Mesendoderm (in vitro differentiated cells): ENCODE measurements at regions not wholly inside any gene's neighbourhood (a gene's known extent, or its start where the extent isn't known, plus 50 kb on each side); places are given as distances from the start of the nearest gene placed in this dataset.
"Not testable (repeated sequence)": the region's sequence is repeated elsewhere in the genome, so short reads cannot be mapped to it uniquely, and the experiment has no call there.

ENCODE experiments used
- DNase-seq: peaks from one replicate; pipeline ENCODE4 v3.0.0; 2013
- H2AK5ac ChIP-seq: 2 replicates; pipeline ENCODE4 v1.6.1; 2013; ENCODE audit warnings: low read length, inconsistent platforms
- H2BK120ac ChIP-seq: 2 replicates; pipeline ENCODE4 v1.6.1; 2013; ENCODE audit warnings: low read depth, mild to moderate bottlenecking, low read length, moderate library complexity, mixed read lengths
- H2BK15ac ChIP-seq: replicated peaks from 2 replicates; pipeline ENCODE4 v1.6.1; 2013; ENCODE audit warnings: low read depth, mild to moderate bottlenecking, moderate library complexity
- H2BK5ac ChIP-seq: 2 replicates; pipeline ENCODE4 v1.6.1; 2013; ENCODE audit warnings: low read length, inconsistent platforms
- H3K18ac ChIP-seq: 2 replicates; pipeline ENCODE4 v1.6.1; 2013; ENCODE audit warnings: mild to moderate bottlenecking, low read length, mixed read lengths
- H3K23ac ChIP-seq: one replicate; pipeline ENCODE4 v1.6.1; 2013; ENCODE audit warnings: low read length
- H3K27ac ChIP-seq: 2 replicates; pipeline ENCODE4 v1.5.1; 2013; ENCODE audit warnings: low read depth, mild to moderate bottlenecking, inconsistent platforms, low read length, moderate library complexity
- H3K27me3 ChIP-seq: 2 replicates; pipeline ENCODE4 v1.6.1; 2013; ENCODE audit warnings: low read length, control low read depth, mild to moderate bottlenecking, inconsistent platforms; ENCODE audit not compliant: insufficient read depth, poor library complexity
- H3K36me3 ChIP-seq: 2 replicates; pipeline ENCODE4 v1.6.1; 2013; ENCODE audit warnings: low read length, inconsistent platforms; ENCODE audit not compliant: control insufficient read depth, insufficient read depth
- H3K4ac ChIP-seq: one replicate; pipeline ENCODE4 v1.6.1; 2013; ENCODE audit warnings: low read depth, mild to moderate bottlenecking, low read length, moderate library complexity
- H3K4me1 ChIP-seq: 2 replicates; pipeline ENCODE4 v1.6.1; 2013; ENCODE audit warnings: low read depth, low read length, inconsistent platforms; ENCODE audit not compliant: control insufficient read depth
- H3K4me2 ChIP-seq: 2 replicates; pipeline ENCODE4 v1.6.1; 2013; ENCODE audit warnings: low read length
- H3K4me3 ChIP-seq: 2 replicates; pipeline ENCODE4 v1.5.1; 2013; ENCODE audit warnings: mild to moderate bottlenecking, low read length
- H3K56ac ChIP-seq: one replicate; pipeline ENCODE4 v1.6.1; 2013; ENCODE audit warnings: low read length
- H3K79me1 ChIP-seq: 2 replicates; pipeline ENCODE4 v1.6.1; 2013; ENCODE audit warnings: low read length, inconsistent platforms
- H3K79me2 ChIP-seq: 2 replicates; pipeline ENCODE4 v1.6.1; 2013; ENCODE audit warnings: mild to moderate bottlenecking, low read length; ENCODE audit not compliant: control insufficient read depth, insufficient read depth
- H3K9ac ChIP-seq: 2 replicates; pipeline ENCODE4 v1.6.1; 2013; ENCODE audit warnings: low read length, inconsistent platforms
- H4K5ac ChIP-seq: one replicate; pipeline ENCODE4 v1.6.1; 2013; ENCODE audit warnings: low read length
- H4K8ac ChIP-seq: one replicate; pipeline ENCODE4 v1.6.1; 2013; ENCODE audit warnings: low read depth, mild to moderate bottlenecking, control low read depth, low read length, moderate library complexity
- WGBS: extraction: QIAGEN DNeasy Blood & Tissue Kit; methylation state at CpG from one replicate; pipeline ENCODE4 v1.1.7; 2013; ENCODE audit warnings: low lambda C conversion rate, missing lambda C conversion rate; ENCODE audit not compliant: insufficient coverage; ENCODE audit errors: extremely low coverage; 5-methylcytosine and 5-hydroxymethylcytosine counted together

GRCh38 chr7:142511374-142511773 lies 237.9 kb upstream of the PRSS1 start:
- H3K4me2 ChIP-seq, result no peak overlapping the region
- no peaks in the 10 kb centered on the region for H3K79me1 ChIP-seq
- no peak overlapping the region for H4K8ac ChIP-seq
- WGBS, result no CpG with 5 or more reads among the region's 3 CpGs
- H3K27ac ChIP-seq, result no peak overlapping the region
- no peaks in the 10 kb centered on the region for H3K4me1 ChIP-seq
- no peak overlapping the region for H2BK120ac ChIP-seq
- no peak overlapping the region for H2BK5ac ChIP-seq
- no peaks in the 10 kb centered on the region for H3K79me2 ChIP-seq
- H3K4ac ChIP-seq, result no peak overlapping the region
- H3K23ac ChIP-seq, result no peak overlapping the region
- no peak overlapping the region for H3K56ac ChIP-seq
- no peak overlapping the region for H3K18ac ChIP-seq
- no peak for DNase-seq
- H3K27me3 ChIP-seq, result no peaks in the 10 kb centered on the region
- no peaks in the 10 kb centered on the region for H3K36me3 ChIP-seq
- H4K5ac ChIP-seq, result no peak overlapping the region
- no peak overlapping the region for H3K4me3 ChIP-seq
- H3K9ac ChIP-seq, result no peak overlapping the region
- H2AK5ac ChIP-seq, result no peak overlapping the region
- H2BK15ac ChIP-seq, result no peak overlapping the region

- H3K4me2 ChIP-seq, H3K4me1 ChIP-seq, H2BK5ac ChIP-seq, H3K23ac ChIP-seq, H3K18ac ChIP-seq, H4K5ac ChIP-seq, H3K27me3 ChIP-seq, H3K56ac ChIP-seq, H3K36me3 ChIP-seq, H3K27ac ChIP-seq, DNase-seq, H3K4ac ChIP-seq, H3K79me1 ChIP-seq, H3K79me2 ChIP-seq, H2BK15ac ChIP-seq, H2AK5ac ChIP-seq, H4K8ac ChIP-seq, H3K9ac ChIP-seq, H2BK120ac ChIP-seq, H3K4me3 ChIP-seq: not testable (repeated sequence)
- no CpG with 5 or more reads among the region's 3 CpGs for WGBS
These were observed 240.0 kb upstream of the PRSS1 start for GRCh38 chr7:142509235-142509634.

GRCh38 chr7:142508251-142508650 lies 241.0 kb upstream of the PRSS1 start:
- Histone ChIP-seq H3K79me1 (no peaks in the 10 kb centered on the region), H3K36me3 (no peaks in the 10 kb centered on the region), H3K79me2 (no peaks in the 10 kb centered on the region), H2AK5ac (no peak overlapping the region), H3K18ac (no peak overlapping the region), H3K27me3 (no peaks in the 10 kb centered on the region), H3K4me1 (no peaks in the 10 kb centered on the region), H4K5ac (no peak overlapping the region), H3K4ac (no peak overlapping the region), H3K4me3 (no peak overlapping the region), H2BK15ac (no peak overlapping the region), H2BK120ac (no peak overlapping the region), H2BK5ac (no peak overlapping the region), H3K56ac (no peak overlapping the region), H4K8ac (no peak overlapping the region), H3K4me2 (no peak overlapping the region), H3K23ac (no peak overlapping the region), H3K9ac (no peak overlapping the region), H3K27ac (no peak overlapping the region)
- WGBS, result no CpG with 5 or more reads among the region's 4 CpGs
- DNase-seq, result no peak

- H3K18ac ChIP-seq, result no peak overlapping the region
- no peaks in the 10 kb centered on the region for H3K79me1 ChIP-seq
- no peaks in the 10 kb centered on the region for H3K4me1 ChIP-seq
- no peak overlapping the region for H2BK5ac ChIP-seq
- no peak overlapping the region for H3K9ac ChIP-seq
- H2AK5ac ChIP-seq, result no peak overlapping the region
- no peak overlapping the region for H3K4ac ChIP-seq
- no peak overlapping the region for H2BK15ac ChIP-seq
- H3K4me2 ChIP-seq, result no peak overlapping the region
- no CpG with 5 or more reads among the region's 5 CpGs for WGBS
- no peak overlapping the region for H2BK120ac ChIP-seq
- H3K79me2 ChIP-seq, result no peaks in the 10 kb centered on the region
- H3K56ac ChIP-seq, result no peak overlapping the region
- H3K23ac ChIP-seq, result no peak overlapping the region
- H3K4me3 ChIP-seq, result no peak overlapping the region
- no peak for DNase-seq
- H3K36me3 ChIP-seq, result no peaks in the 10 kb centered on the region
- no peak overlapping the region for H4K5ac ChIP-seq
- no peaks in the 10 kb centered on the region for H3K27me3 ChIP-seq
- H4K8ac ChIP-seq, result no peak overlapping the region
- no peak overlapping the region for H3K27ac ChIP-seq
These were observed 241.5 kb upstream of the PRSS1 start for GRCh38 chr7:142507799-142508198.

- not testable (repeated sequence) for H3K56ac ChIP-seq, H3K36me3 ChIP-seq, H2BK15ac ChIP-seq, H3K27me3 ChIP-seq, H3K4me2 ChIP-seq, H3K79me1 ChIP-seq, H2BK5ac ChIP-seq, H3K18ac ChIP-seq, H3K4ac ChIP-seq, H3K4me1 ChIP-seq, DNase-seq, H3K23ac ChIP-seq, H3K9ac ChIP-seq, H3K27ac ChIP-seq, H2AK5ac ChIP-seq, H4K5ac ChIP-seq, H3K4me3 ChIP-seq, H2BK120ac ChIP-seq, H4K8ac ChIP-seq, H3K79me2 ChIP-seq
- WGBS, result no CpG with 5 or more reads among the region's 5 CpGs
These were observed 242.2 kb upstream of the PRSS1 start for GRCh38 chr7:142507066-142507465.

GRCh38 chr7:142506601-142507000 lies 242.7 kb upstream of the PRSS1 start:
- no peak overlapping the region for H3K23ac ChIP-seq
- no peak overlapping the region for H3K4ac ChIP-seq
- H3K79me2 ChIP-seq, result no peaks in the 10 kb centered on the region
- H3K56ac ChIP-seq, result no peak overlapping the region
- no CpG with 5 or more reads among the region's 3 CpGs for WGBS
- no peak overlapping the region for H3K18ac ChIP-seq
- H2BK15ac ChIP-seq, result no peak overlapping the region
- H3K27ac ChIP-seq, result no peak overlapping the region
- no peak overlapping the region for H3K4me3 ChIP-seq
- H3K79me1 ChIP-seq, result no peaks in the 10 kb centered on the region
- no peaks in the 10 kb centered on the region for H3K4me1 ChIP-seq
- no peaks in the 10 kb centered on the region for H3K36me3 ChIP-seq
- H2AK5ac ChIP-seq, result no peak overlapping the region
- no peak overlapping the region for H4K5ac ChIP-seq
- no peak overlapping the region for H2BK5ac ChIP-seq
- H3K9ac ChIP-seq, result no peak overlapping the region
- no peak overlapping the region for H3K4me2 ChIP-seq
- no peaks in the 10 kb centered on the region for H3K27me3 ChIP-seq
- DNase-seq, result no peak
- no peak overlapping the region for H2BK120ac ChIP-seq
- no peak overlapping the region for H4K8ac ChIP-seq
